Osteocyte (in vitro differentiated cells): ENCODE measurements at regions not wholly inside any gene's neighbourhood (a gene's known extent, or its start where the extent isn't known, plus 50 kb on each side); places are given as distances from the start of the nearest gene placed in this dataset.
"Not testable (repeated sequence)": the region's sequence is repeated elsewhere in the genome, so short reads cannot be mapped to it uniquely, and the experiment has no call there.

ENCODE experiments used
- DNase-seq: peaks from one replicate; pipeline ENCODE4 v3.0.0; 2021; ENCODE audit warnings: mixed read lengths; ENCODE audit not compliant: unreplicated experiment; ENCODE audit errors: extremely low spot score
- H3K27ac Mint-ChIP-seq: one replicate; pipeline ENCODE4 v1.8.0; 2021; ENCODE audit warnings: mild to moderate bottlenecking, mixed read lengths; ENCODE audit not compliant: unreplicated experiment
- H3K27me3 Mint-ChIP-seq: one replicate; pipeline ENCODE4 v1.8.0; 2021; ENCODE audit warnings: mixed read lengths; ENCODE audit not compliant: unreplicated experiment
- H3K36me3 Mint-ChIP-seq: one replicate; pipeline ENCODE4 v1.8.0; 2021; ENCODE audit warnings: mixed read lengths; ENCODE audit not compliant: unreplicated experiment
- H3K4me1 Mint-ChIP-seq: one replicate; pipeline ENCODE4 v1.8.0; 2021; ENCODE audit warnings: mixed read lengths; ENCODE audit not compliant: unreplicated experiment
- H3K4me3 Mint-ChIP-seq: one replicate; pipeline ENCODE4 v1.8.0; 2021; ENCODE audit warnings: mild to moderate bottlenecking, moderate library complexity, mixed read lengths; ENCODE audit not compliant: unreplicated experiment
- H3K9me3 Mint-ChIP-seq: one replicate; pipeline ENCODE4 v1.8.0; 2021; ENCODE audit warnings: mixed read lengths; ENCODE audit not compliant: unreplicated experiment
- CTCF ChIP-seq: fragments of 200-600 bp; sonication (generic); IDR thresholded peaks from 2 replicates; pipeline ENCODE4 v1.5.0; 2021; ENCODE audit warnings: antibody characterized with exemption, mild to moderate bottlenecking, moderate library complexity

- no peaks in the 10 kb centered on the region for H3K27me3 Mint-ChIP-seq
Observed at GRCh38 chr7:56483153-56483552, 366.9 kb upstream of the NUPR2 start.

GRCh38 chr7:56479748-56480147, 363.5 kb upstream of the NUPR2 start:
- H3K4me3 Mint-ChIP-seq: no peak overlapping the region

More at GRCh38 chr7:56483153-56483552, 366.9 kb upstream of the NUPR2 start:
- DNase-seq: peak; percentile 82
- no peak for TF ChIP-seq CTCF
- Mint-ChIP-seq H3K27ac (no peak overlapping the region), H3K9me3 (peaks cover 27% of the 10 kb centered on the region), H3K4me3 (no peak overlapping the region), H3K36me3 (peaks cover 2% of the 10 kb centered on the region), H3K4me1 (no peaks in the 10 kb centered on the region)

DNA sequence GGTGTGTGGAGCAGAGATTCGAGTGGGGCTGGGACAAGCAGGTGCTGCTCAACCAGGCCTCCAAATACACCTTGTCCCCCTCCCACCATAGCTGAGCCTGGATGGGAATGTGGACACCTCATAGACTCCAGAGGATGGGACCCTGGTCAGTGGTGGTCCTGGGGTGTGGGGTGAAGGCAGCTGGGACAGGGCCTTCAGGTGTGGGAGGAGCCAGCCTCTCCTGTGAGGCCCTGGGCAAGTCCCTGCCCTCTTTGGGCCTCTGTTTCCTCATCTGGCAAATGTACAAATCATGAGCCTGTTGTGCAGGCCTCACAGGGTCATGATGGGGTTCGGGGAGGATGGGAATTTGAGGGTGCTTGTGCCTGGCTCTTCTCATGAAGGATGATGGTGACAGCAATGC, 362.9 kb upstream of the NUPR2 start:
- no peak overlapping the region for H3K4me3 Mint-ChIP-seq
- H3K9me3 Mint-ChIP-seq: peaks cover 28% of the 10 kb centered on the region
- no peaks in the 10 kb centered on the region for H3K4me1 Mint-ChIP-seq
- H3K27me3 Mint-ChIP-seq: no peaks in the 10 kb centered on the region
- no peak overlapping the region for H3K27ac Mint-ChIP-seq
- peak; percentile 74 for DNase-seq
- H3K36me3 Mint-ChIP-seq: peaks cover 4% of the 10 kb centered on the region
- TF ChIP-seq CTCF: no peak

More at GRCh38 chr7:56479748-56480147, 363.5 kb upstream of the NUPR2 start:
- H3K36me3 Mint-ChIP-seq: peaks cover 4% of the 10 kb centered on the region
- H3K27ac Mint-ChIP-seq: no peak overlapping the region
- DNase-seq: peak; percentile 82
- no peaks in the 10 kb centered on the region for H3K27me3 Mint-ChIP-seq
- peaks cover 31% of the 10 kb centered on the region for H3K9me3 Mint-ChIP-seq
- no peak for TF ChIP-seq CTCF
- H3K4me1 Mint-ChIP-seq: no peaks in the 10 kb centered on the region

DNA sequence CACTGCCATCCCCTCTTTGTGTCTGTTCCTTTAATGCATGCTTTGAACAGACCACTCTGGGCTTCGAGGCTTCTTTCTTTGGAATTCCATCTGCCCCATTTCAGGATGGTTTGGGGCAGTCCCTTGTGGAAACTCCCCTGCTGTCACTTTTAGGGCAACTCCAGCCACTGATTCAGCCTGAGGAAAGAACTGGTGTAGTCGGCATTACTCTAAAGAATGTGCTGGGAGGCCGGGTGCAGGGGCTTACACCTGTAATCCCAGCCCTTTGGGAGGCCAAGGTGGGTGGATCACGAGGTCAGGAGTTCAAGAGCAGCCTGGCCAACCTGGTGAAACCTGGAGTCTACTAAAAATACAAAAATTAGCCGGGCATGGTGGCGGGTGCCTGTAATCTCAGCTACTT, 358.1 kb upstream of the NUPR2 start:
- H3K4me1 Mint-ChIP-seq: no peaks in the 10 kb centered on the region
- peak; percentile 54 for DNase-seq
- H3K27ac Mint-ChIP-seq: no peak overlapping the region
- H3K36me3 Mint-ChIP-seq: peaks cover 2% of the 10 kb centered on the region
- no peak for TF ChIP-seq CTCF
- no peaks in the 10 kb centered on the region for H3K27me3 Mint-ChIP-seq
- H3K9me3 Mint-ChIP-seq: peaks cover 27% of the 10 kb centered on the region
- H3K4me3 Mint-ChIP-seq: no peak overlapping the region

DNA sequence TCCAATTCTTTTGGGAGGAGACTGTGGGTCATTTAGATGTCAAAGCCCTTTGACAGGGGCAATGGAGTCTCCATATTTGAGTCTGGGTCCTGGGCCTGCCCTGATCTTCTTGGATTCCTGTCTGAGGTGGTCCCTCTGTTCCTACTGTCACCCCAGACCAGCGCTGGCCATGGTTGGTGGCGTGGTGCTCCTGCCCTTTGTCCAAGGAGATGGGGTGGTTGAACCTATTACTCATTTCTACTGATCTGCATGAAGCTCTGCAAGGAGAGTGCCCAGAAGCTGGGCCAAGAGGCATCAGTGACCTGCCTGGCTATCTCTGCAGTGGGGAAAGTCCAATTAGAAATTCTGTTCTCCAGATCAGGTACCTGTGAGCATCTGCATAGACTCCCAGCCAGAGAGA, 355.6 kb upstream of the NUPR2 start:
- H3K9me3 Mint-ChIP-seq: peaks cover 19% of the 10 kb centered on the region

DNA sequence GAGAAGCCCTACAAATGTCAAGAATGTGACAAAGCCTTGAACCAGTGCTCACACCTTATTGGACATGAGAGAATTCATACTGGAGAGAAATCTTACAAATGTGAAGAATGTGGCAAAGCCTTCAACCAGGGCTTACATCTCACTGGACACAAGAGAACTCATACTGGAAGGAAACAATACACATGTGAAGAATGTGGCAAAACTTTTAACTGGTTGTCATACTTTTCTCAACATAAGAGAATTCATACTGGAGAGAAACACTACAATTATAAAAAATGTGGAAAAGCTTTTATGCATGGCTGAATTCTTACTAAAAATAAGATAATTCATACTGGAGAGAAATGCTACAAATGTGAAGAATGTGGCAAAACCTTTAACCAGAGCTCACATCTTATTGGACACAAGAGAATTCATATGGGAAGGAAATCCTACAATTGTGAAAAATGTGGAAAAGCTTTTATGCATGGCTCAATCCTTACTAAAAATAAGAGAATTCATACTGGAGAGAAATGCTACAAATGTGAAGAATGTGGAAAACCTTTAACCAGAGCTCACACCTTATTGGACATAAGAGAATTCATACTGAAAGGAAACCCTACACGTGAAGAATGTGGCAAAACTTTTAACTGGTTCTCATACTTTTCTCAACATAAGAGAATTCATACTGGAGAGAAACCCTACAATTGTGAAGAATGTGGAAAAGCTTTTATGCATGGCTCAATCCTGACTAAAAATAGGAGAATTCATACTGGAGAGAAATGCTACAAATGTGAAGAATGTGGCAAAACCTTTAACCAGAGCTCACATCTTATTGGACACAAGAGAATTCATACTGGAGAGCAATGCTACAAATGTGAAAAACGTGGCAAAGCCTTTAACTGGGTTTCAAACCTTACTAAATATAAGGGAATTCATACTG, 350.6 kb upstream of the NUPR2 start:
- peaks cover 53% of the 10 kb centered on the region for H3K9me3 Mint-ChIP-seq
- H3K4me3 Mint-ChIP-seq, DNase-seq, H3K27ac Mint-ChIP-seq, H3K36me3 Mint-ChIP-seq, H3K4me1 Mint-ChIP-seq, H3K27me3 Mint-ChIP-seq: not testable (repeated sequence)

More for the DNA sequence above, 355.6 kb upstream of the NUPR2 start:
- Mint-ChIP-seq H3K27me3 (no peaks in the 10 kb centered on the region), H3K4me3 (no peak overlapping the region), H3K27ac (no peak overlapping the region), H3K36me3 (no peaks in the 10 kb centered on the region), H3K4me1 (no peaks in the 10 kb centered on the region)
- TF ChIP-seq CTCF: no peak
- DNase-seq: peak; percentile 79
